ENCODE measurements at regions not wholly inside any gene's neighbourhood (a gene's known extent, or its start where the extent isn't known, plus 50 kb on each side); places are given as distances from the start of the nearest gene placed in this dataset.

DNA sequence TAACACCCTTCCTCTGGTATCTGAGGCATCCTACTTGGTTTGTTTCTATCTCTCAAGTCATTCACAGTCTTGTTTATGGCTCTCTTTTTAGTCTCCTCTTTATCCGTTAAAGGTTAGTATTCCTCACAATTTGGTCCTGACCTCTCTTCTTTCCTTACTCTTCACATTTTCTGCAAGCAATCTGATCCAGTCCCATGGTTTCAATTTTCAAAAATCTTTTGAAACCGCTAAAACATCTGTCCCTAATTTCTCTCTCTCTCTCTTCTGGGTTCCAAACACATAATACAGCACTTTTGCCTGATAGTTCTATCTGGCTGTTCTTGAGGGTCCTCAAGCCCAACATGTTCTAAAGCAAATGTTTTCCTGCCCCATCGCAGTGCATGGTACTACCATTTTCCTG, 149.0 kb downstream of the SERPINI1 start:
- TF ChIP-seq TAF1 (IDR thresholded peaks at IDR 0.05; ENCODE audit: borderline replicate concordance, insufficient read depth, low read length) (no peak), FOXP2 (optimal IDR thresholded peaks at IDR 0.05; ENCODE audit: borderline replicate concordance, extremely low read depth, extremely low read length, insufficient read depth) (no peak), POLR2AphosphoS5 (IDR thresholded peaks at IDR 0.05; ENCODE audit: low read depth, low read length) (no peak), SIN3A (IDR thresholded peaks at IDR 0.05; ENCODE audit: borderline replicate concordance, insufficient read depth, low read length) (no peak)
- TF ChIP-seq, protein P1, sequence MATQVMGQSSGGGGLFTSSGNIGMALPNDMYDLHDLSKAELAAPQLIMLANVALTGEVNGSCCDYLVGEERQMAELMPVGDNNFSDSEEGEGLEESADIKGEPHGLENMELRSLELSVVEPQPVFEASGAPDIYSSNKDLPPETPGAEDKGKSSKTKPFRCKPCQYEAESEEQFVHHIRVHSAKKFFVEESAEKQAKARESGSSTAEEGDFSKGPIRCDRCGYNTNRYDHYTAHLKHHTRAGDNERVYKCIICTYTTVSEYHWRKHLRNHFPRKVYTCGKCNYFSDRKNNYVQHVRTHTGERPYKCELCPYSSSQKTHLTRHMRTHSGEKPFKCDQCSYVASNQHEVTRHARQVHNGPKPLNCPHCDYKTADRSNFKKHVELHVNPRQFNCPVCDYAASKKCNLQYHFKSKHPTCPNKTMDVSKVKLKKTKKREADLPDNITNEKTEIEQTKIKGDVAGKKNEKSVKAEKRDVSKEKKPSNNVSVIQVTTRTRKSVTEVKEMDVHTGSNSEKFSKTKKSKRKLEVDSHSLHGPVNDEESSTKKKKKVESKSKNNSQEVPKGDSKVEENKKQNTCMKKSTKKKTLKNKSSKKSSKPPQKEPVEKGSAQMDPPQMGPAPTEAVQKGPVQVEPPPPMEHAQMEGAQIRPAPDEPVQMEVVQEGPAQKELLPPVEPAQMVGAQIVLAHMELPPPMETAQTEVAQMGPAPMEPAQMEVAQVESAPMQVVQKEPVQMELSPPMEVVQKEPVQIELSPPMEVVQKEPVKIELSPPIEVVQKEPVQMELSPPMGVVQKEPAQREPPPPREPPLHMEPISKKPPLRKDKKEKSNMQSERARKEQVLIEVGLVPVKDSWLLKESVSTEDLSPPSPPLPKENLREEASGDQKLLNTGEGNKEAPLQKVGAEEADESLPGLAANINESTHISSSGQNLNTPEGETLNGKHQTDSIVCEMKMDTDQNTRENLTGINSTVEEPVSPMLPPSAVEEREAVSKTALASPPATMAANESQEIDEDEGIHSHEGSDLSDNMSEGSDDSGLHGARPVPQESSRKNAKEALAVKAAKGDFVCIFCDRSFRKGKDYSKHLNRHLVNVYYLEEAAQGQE (IDR thresholded peaks at IDR 0.05; ENCODE audit: insufficient read depth in 1 of 2, low read depth in 2 of 2, low read length in 2 of 2) = no peak

DNA sequence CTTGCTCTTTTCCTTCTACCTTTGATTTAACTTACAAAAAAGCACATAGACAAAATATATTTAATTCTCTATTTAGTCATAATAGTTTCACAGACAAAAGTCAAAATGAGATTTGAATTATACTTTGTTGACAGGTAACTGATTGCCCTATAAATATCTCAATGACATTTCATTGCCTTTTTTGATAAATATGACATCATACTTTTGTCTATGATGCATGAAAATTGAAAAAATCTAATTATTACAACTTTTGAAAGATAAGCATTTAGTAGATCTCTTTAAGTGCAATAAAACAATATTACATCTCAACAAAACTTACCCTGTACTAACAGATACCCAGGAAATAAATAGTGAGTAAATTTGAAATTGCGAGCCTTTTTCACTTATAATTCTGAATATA, 147.9 kb downstream of the SERPINI1 start:
- TF ChIP-seq, protein P1 (IDR thresholded peaks at IDR 0.05; ENCODE audit: insufficient read depth in 1 of 2, low read depth in 2 of 2, low read length in 2 of 2) = no peak
- TF ChIP-seq POLR2AphosphoS5 (IDR thresholded peaks at IDR 0.05; ENCODE audit: low read depth, low read length) (no peak), TAF1 (IDR thresholded peaks at IDR 0.05; ENCODE audit: borderline replicate concordance, insufficient read depth, low read length) (no peak), FOXP2 (optimal IDR thresholded peaks at IDR 0.05; ENCODE audit: borderline replicate concordance, extremely low read depth, extremely low read length, insufficient read depth) (no peak), SIN3A (IDR thresholded peaks at IDR 0.05; ENCODE audit: borderline replicate concordance, insufficient read depth, low read length) (no peak)

DNA sequence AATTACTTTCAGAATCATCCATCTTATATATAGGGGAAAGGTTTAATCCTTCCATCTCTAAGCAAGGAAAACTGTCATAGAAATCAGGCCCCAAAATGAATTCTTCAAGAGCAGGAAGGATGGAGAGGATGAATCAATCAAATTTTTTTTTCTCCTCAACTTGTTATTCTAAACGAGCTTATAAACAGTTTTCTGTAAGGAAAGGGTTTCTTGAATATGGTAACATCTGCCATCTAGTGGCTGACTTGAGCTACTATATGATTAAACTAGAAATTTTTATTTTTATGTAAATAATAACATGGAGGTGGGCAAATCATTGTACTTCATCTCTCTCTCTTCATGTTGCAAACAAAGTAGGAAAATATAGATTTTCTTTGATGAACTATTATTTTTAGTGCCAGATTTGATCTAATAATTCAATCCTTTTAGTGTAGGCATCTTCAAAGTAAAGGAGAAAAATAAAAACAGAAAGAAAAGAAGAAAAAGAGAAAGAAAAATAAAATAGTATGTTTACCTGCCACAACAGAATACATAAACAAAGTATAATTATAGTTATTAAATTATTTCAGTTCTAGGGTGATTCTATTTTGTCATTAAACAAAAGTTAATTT, 146.6 kb downstream of the SERPINI1 start:
- TF ChIP-seq, protein P1 (IDR thresholded peaks at IDR 0.05; ENCODE audit: insufficient read depth in 1 of 2, low read depth in 2 of 2, low read length in 2 of 2) = no peak
- TF ChIP-seq POLR2AphosphoS5 (IDR thresholded peaks at IDR 0.05; ENCODE audit: low read depth, low read length) (no peak), TAF1 (IDR thresholded peaks at IDR 0.05; ENCODE audit: borderline replicate concordance, insufficient read depth, low read length) (no peak)

DNA sequence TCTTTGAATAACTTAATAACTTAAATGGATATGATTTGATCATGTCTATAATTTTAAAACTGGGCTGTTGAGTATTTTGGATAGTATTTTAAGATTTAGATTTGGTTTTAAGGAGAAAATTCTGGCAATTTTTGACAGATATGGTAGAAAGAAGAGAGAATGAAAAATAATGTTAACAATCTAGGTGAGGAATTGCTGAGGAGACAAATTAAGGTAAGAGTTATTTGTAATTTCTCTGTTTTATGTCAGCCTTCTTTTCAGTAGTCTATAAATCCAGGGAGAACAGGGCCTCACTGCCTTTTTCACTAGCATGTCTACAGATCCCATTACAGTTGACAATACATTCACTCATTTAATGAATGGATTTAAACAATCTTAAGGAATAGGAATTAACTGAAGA, 144.7 kb downstream of the SERPINI1 start:
- no peak for TF ChIP-seq SIN3A (IDR thresholded peaks at IDR 0.05; ENCODE audit: borderline replicate concordance, insufficient read depth, low read length)
- no peak for TF ChIP-seq FOXP2 (optimal IDR thresholded peaks at IDR 0.05; ENCODE audit: borderline replicate concordance, extremely low read depth, extremely low read length, insufficient read depth)
- TF ChIP-seq POLR2AphosphoS5 (IDR thresholded peaks at IDR 0.05; ENCODE audit: low read depth, low read length) = no peak
- no peak for TF ChIP-seq TAF1 (IDR thresholded peaks at IDR 0.05; ENCODE audit: borderline replicate concordance, insufficient read depth, low read length)
- TF ChIP-seq, protein P1 (IDR thresholded peaks at IDR 0.05; ENCODE audit: insufficient read depth in 1 of 2, low read depth in 2 of 2, low read length in 2 of 2) = no peak
